ENCODE measurements at regions not wholly inside any gene's neighbourhood (a gene's known extent, or its start where the extent isn't known, plus 50 kb on each side); places are given as distances from the start of the nearest gene placed in this dataset.
"Not testable (repeated sequence)": the region's sequence is repeated elsewhere in the genome, so short reads cannot be mapped to it uniquely, and the experiment has no call there.

- no peak for TF ChIP-seq GATA1 (IDR thresholded peaks at IDR 0.05; ENCODE audit: low read depth, low read length)
- no peak for TF ChIP-seq POLR2A (IDR thresholded peaks at IDR 0.05; ENCODE audit: low read length)
- no peak for DNase-seq
These were observed 237.6 kb upstream of the CCNH start for GRCh38 chr5:87650284-87650683.

DNA sequence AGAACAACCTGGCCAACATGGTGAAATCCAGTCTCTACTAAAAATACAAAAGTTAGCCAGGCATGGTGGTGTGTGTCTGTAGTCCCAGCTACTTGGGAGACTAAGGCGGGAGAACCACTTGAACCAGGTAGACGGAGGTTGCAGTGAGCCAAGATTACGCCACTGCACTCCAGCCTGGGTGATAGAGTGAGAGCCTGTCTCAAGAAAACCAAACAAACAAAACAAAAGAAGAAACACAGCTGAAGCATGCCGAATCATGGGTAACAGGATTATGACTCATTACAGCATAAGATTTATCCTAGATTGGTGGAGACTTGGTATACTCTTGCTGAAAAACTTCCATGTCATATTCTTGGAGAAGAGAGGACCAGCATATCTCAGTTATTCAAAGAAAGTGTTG, 236.7 kb upstream of the CCNH start:
- no peak for DNase-seq
- TF ChIP-seq POLR2A (IDR thresholded peaks at IDR 0.05; ENCODE audit: low read length) (no peak), GATA1 (IDR thresholded peaks at IDR 0.05; ENCODE audit: low read depth, low read length) (no peak)

GRCh38 chr5:87645224-87645623, 232.5 kb upstream of the CCNH start:
- no peak for TF ChIP-seq POLR2A (IDR thresholded peaks at IDR 0.05; ENCODE audit: low read length)
- no peak for TF ChIP-seq GATA1 (IDR thresholded peaks at IDR 0.05; ENCODE audit: low read depth, low read length)
- no peak for DNase-seq

DNA sequence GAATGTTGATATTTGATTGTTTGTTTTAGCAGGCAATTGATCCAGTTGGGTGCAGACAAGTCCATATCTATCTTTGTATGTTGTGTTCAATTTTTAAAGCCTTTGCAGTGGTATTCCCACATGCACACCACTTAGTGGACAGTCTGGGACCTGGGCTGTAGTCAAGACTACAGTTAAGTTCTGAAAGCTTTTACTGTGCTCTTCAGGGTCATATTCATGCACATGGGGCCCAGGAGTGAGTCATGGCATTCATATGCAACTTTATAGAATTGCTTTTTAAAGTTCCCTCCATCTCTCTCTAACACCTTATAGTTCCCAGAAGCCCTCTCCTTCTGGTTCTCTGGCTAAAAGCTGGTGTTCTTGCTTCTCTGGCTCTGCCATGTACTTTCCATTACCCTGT, 228.2 kb upstream of the CCNH start:
- no peak for TF ChIP-seq GATA1 (IDR thresholded peaks at IDR 0.05; ENCODE audit: low read depth, low read length)
- TF ChIP-seq POLR2A (IDR thresholded peaks at IDR 0.05; ENCODE audit: low read length), result no peak
- DNase-seq, result no peak

GRCh38 chr5:87627363-87627762, 214.6 kb upstream of the CCNH start:
- no peak for TF ChIP-seq GATA1 (IDR thresholded peaks at IDR 0.05; ENCODE audit: low read depth, low read length)
- no peak for TF ChIP-seq POLR2A (IDR thresholded peaks at IDR 0.05; ENCODE audit: low read length)
- no peak for DNase-seq

DNA sequence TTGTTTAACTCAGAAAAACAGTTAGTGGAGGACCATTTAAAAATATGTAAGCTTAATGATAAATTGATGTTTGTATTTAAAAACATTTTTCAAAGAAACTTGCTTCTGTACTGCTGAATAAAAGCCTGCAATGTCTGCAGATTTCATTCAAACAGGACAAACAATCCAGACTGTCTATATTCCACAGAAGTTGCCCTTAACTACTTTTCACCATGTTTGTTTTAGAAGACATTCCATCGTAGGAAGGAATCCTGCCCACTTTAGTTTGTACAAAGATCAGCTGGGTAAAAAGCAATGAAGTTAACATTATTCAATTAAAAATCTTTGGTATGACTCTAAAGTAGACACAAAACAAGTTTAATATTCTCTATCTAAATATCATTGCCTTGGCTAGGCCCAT, 195.7 kb upstream of the CCNH start:
- DNase-seq, result no peak
- TF ChIP-seq GATA1 (IDR thresholded peaks at IDR 0.05; ENCODE audit: low read depth, low read length) (no peak), POLR2A (IDR thresholded peaks at IDR 0.05; ENCODE audit: low read length) (no peak)

DNA sequence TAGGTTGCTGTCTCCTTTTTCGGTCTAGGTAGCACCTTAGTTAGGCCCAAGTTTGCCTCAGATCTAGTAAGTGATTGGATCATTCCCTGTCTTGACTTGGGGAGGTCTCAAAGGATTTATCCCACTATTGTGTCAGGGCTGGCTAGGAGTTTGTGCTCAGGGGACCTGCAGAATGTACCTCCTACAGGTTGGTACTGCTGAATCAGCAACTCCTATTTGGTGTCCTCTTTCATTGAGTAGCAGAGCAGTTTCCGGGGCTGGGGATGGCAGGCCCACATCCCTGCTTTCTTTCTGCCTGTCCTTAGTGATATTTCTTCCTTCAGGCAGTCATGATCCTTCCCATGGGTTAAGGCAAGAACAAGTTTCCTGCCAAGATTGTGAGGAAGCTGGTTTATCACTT, 192.9 kb upstream of the CCNH start:
- DNase-seq, result no peak
- TF ChIP-seq POLR2A (IDR thresholded peaks at IDR 0.05; ENCODE audit: low read length) (no peak), GATA1 (IDR thresholded peaks at IDR 0.05; ENCODE audit: low read depth, low read length) (no peak)

- TF ChIP-seq GATA1 (IDR thresholded peaks at IDR 0.05; ENCODE audit: low read depth, low read length), result no peak
- DNase-seq, result no peak
These were observed 187.0 kb upstream of the CCNH start for GRCh38 chr5:87599778-87600177.

GRCh38 chr5:87598460-87598859, 185.7 kb upstream of the CCNH start:
- TF ChIP-seq POLR2A (IDR thresholded peaks at IDR 0.05; ENCODE audit: low read length), result no peak
- no peak for TF ChIP-seq GATA1 (IDR thresholded peaks at IDR 0.05; ENCODE audit: low read depth, low read length)
- DNase-seq, result no peak

GRCh38 chr5:87594566-87594965, 181.8 kb upstream of the CCNH start:
- no peak for DNase-seq
- TF ChIP-seq GATA1 (IDR thresholded peaks at IDR 0.05; ENCODE audit: low read depth, low read length) (no peak), POLR2A (IDR thresholded peaks at IDR 0.05; ENCODE audit: low read length) (no peak)

- no peak for DNase-seq
- TF ChIP-seq POLR2A (IDR thresholded peaks at IDR 0.05; ENCODE audit: low read length) (no peak), GATA1 (IDR thresholded peaks at IDR 0.05; ENCODE audit: low read depth, low read length) (no peak)
These were observed 176.9 kb upstream of the CCNH start for GRCh38 chr5:87589587-87589986.

DNA sequence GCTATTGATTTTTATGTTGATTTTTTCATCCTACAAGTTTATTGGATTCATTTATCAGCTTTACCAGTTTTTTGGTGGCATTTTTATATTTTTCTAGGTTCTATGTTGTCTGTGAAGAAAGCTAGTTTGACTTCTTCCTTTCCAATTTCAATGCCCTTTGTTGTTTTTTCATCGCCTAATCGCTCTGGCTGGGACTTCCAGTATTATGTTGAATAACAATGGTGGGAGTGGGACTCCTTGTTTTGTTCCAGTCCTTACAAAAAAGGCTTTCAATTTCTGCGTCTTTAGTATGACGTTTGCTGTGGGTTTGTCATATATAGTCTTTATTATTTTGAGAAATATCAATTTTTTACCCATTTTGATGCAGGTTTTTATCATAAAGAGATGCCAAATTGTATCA, 175.6 kb upstream of the CCNH start:
- no peak for DNase-seq
- TF ChIP-seq POLR2A (IDR thresholded peaks at IDR 0.05; ENCODE audit: low read length) (no peak), GATA1 (IDR thresholded peaks at IDR 0.05; ENCODE audit: low read depth, low read length) (no peak)

- DNase-seq, result not testable (repeated sequence)
These were observed 171.0 kb upstream of the CCNH start for GRCh38 chr5:87583704-87584103.

DNA sequence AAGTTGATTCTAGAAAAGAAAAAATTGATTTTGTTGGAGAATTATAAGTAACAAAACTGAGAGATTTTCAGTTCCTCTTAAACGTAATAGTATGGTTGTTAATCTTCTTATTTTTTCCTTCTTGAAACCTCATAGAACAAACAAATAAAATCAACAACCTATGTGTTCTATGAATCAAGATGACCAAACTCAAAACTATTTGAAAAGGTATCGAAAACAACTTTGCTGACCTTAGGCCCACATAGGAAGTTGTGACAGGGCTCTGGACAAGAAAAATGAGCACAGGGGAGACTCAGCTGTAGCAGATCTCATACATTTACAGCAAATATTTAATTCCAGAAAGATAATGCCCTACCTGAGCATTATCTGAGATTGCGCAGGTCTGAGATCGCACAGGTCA, 169.4 kb upstream of the CCNH start:
- DNase-seq, result no peak
- TF ChIP-seq GATA1 (IDR thresholded peaks at IDR 0.05; ENCODE audit: low read depth, low read length), result no peak
- TF ChIP-seq POLR2A (IDR thresholded peaks at IDR 0.05; ENCODE audit: low read length), result no peak

DNA sequence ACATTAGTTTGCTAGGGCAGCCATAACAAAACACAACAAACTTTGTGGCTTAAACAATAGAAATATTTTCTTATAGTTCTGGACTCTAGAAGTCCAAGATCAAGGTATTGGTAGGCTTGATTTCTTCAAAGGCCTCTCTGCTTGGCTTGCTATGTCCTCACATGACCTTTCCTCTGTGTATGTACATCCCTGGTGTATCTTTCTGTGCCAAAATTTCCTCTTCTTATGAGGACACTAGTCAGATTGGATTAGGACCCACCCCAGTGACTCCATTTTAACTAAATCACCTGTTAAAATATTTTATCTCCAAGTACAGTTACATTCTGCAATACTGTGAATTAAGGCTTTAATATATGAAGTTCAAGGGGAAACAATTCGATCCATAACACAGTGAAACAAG, 168.9 kb upstream of the CCNH start:
- no peak for TF ChIP-seq GATA1 (IDR thresholded peaks at IDR 0.05; ENCODE audit: low read depth, low read length)
- TF ChIP-seq POLR2A (IDR thresholded peaks at IDR 0.05; ENCODE audit: low read length), result no peak
- no peak for DNase-seq

DNA sequence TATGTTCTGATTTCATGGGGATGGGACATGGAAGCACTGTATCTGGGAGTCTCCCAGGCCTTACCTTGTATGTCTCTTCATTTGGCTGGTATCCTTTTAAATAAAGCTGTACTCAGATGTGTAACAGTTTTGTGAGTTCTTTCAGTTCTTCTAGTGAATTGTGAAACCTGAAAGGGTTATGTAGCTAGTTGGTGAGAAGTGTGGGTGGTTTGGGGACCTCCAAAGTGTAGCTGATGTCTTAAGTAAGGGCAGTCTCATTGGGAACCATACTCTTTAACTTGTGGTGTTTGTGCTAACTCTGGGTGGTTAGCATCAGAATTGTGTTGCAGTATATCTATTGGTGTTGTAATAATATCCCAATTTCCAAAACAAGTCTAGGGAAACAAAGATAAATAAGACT, 166.9 kb upstream of the CCNH start:
- no peak for TF ChIP-seq POLR2A (IDR thresholded peaks at IDR 0.05; ENCODE audit: low read length)
- no peak for TF ChIP-seq GATA1 (IDR thresholded peaks at IDR 0.05; ENCODE audit: low read depth, low read length)
- no peak for DNase-seq

All from erythroblast (primary cell).